HG03135 (cell line): ENCODE measurements at regions not wholly inside any gene's neighbourhood (a gene's known extent, or its start where the extent isn't known, plus 50 kb on each side); places are given as distances from the start of the nearest gene placed in this dataset.
"Not testable (repeated sequence)": the region's sequence is repeated elsewhere in the genome, so short reads cannot be mapped to it uniquely, and the experiment has no call there.

Experiments
- ATAC-seq: cut with Tn5 transposase; IDR thresholded peaks from one replicate; pipeline ENCODE4 v1.9.1; 2021; ENCODE audit warnings: mild to moderate bottlenecking, moderate library complexity; ENCODE audit not compliant: unreplicated experiment

DNA sequence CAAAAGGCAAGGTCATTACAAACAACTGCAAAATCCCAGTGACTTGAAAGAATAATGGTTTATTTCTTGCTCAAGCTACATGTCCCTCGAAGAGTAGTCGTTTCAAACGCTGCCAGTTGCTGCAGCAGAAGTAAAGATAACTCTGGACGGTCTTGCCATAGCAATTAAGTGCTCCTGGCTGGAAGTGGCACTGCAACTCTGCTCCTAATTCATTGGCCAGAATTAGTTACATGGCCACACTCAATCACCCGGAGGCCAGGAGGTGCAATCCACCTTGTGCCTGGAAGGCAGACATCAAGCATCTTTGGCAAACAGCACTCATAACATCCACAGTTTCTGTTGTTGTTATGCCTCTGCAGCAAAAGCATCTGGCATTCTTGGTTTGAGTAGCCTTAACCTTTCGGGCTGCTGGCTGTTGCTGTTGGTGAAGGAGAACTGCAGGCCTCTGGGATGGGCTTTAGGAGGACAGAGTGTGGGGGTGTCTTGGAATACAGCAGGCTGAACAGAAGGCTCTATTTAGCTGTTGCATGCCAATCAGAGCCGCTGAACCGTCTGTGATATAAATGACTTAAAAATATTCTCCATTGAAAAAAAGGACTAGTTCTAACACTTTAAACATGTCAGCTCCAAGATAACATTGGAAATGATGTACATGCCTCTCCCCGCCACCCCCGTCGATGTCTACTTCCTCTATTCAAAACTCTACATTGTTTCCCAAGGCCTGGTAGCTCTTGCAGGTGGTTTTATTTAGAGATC, 123.5 kb upstream of the DYRK2 start:
- no peak for ATAC-seq

DNA sequence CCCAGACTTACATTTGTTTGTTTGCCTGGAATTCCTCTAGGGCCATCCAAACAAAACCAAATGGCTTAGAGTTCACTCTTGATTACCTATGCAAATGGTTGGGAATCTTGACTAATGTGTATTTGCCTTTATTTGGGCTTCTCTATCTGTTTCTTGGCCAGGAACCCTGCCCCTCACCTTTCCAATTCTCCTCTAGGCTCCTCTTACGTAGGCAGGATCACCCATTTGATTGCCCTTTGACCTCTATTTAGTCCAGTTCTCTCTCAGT, 123.0 kb upstream of the DYRK2 start:
- ATAC-seq: no peak

DNA sequence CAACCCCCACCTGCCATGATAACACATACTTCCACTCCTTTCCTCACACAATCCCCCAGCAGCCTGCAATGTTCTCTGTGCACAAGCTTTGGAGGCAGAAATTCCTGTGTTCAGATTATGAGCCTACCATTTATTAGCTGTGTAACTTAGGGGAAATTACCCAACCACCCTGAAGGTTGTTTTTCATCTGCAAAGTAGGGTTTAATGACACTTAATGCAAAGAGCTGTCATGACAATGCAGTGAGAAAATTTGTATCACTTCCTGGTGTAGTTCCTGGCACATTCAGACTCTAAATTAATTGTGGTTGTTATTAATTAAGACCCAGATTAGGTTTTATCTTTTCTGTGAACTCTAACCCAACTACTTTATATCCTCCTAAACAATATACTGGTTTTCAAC, 122.4 kb upstream of the DYRK2 start:
- ATAC-seq: no peak

DNA sequence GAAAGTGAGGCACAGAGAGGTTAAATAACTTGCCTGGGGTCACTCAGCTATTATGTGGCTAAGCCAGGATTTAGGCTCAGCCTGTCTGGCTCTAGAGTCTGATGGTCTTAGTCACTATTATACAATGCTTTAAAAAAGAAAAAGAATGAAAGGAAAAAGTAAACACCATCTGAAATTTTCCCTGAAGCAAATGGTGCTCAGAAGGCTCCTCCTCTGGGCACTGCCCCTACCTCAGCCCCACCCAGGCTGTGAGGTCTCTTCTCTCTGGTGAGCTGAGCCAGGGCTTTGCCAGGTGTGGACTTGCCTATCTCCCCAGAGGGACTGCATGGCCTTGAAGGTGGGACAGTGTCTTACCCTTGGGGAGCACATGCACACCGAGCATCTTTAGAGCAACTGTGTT, 117.5 kb upstream of the DYRK2 start:
- ATAC-seq: no peak

DNA sequence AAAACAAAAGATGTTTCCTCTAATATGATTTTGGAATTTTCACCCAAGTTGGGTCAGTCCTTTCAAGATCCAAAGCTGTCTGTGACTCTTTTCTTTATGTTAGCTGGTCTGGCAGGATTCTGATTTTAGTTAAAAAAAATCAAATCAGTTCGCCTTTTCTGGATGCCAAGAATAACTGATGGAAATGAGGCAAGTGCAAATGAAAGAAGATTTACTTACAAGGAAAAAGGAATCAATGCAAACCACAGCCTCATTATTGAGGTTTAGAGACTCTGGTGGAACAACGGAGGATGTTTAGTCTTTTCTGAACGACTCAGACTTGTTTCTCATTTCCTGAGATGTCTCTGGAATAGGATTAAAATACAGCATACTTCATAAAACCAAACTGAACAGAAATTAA, 117.0 kb upstream of the DYRK2 start:
- no peak for ATAC-seq

DNA sequence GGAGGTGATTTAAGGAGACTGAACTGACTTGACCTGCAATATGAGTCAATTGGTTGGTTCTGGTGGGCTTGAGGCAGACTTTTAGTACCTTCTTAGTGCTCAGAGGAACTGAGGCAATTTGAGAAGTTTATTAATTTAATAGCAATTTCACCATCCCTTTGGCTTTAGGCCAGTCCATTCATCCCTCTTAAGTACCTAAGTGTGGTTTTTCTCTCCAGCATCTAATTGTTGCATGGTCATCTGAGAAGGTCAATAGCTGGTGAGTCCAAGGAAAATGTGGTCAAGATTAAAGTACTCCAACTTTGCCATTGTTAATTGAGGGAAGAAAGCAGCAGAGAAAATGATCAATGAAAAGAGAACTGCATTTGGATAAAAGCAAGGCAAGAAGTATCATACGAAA, 115.4 kb upstream of the DYRK2 start:
- no peak for ATAC-seq

DNA sequence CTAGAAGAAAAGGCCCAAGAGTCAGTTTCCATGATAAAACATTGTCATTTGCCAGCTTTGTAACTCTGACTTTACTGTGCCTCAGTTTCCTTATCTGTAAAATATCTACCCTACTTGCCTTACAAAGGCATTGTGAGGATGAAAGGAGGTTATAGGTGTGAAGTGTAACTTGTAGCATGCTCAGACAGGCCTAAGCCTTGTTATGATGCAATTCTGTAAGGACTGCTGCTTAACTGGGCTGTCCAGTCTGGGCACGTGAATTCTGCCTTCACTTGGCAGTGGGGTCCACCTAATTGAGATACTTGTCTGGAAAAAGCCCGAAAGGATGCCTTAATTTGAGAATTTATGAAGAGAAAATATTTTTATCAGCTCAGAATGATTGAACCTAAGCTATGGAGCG, 114.5 kb upstream of the DYRK2 start:
- no peak for ATAC-seq

DNA sequence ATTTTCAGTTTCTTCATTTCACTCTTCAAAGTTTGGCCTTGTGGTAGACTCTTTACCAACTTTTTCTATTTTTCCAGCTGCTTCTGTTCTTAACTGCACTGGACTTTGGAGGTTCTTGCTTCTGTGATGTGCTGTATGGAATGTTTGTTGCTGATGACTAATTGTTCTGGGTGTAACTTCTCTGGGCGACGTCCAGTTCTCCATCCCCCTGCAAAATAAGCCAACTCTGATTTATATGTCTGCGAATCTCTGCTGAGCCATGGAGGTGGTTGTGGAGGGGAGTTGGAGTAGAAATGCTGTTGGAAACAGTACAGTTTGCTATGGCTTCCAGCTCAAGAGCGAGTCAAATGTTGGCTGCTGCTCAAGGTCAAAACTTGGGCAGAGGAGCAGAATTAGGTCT, 113.9 kb upstream of the DYRK2 start:
- ATAC-seq: no peak

DNA sequence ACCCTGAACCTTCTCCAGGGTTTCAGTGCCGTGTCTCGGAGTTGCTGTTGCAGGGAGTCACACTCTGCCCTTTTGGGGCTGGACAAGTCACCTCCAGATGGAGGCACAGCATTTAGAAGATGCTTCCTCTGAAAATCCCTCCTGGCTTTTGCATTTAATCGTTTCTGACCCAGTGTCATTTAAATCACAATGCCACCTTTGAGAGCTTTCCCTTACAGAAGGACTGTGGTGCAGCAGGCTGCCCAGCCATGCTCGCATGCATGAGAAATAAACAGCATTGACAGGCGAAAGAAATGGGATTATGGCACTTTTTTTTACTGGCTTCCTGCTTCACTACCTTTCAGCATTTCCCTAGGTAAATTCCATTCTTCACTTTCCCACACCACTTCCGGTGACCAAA, 113.4 kb upstream of the DYRK2 start:
- no peak for ATAC-seq

DNA sequence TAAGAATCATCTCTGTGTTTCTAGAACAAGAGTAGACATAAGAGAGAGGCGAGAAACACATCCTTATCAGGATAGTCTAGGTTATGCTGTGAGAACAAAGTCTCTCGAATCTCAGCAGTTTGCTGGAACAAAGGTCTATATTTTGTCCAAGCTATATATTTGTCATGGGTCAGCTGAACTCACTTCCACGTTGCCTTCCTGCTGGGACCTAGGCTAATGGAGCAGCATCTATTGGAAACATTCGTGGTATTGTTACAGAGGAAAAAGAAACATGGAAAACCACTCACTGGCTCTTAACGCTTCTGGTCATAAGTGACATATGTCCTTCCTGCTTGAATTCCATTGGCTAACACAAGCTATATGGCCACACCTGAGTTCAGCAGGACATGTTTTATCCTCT, 112.6 kb upstream of the DYRK2 start:
- no peak for ATAC-seq

DNA sequence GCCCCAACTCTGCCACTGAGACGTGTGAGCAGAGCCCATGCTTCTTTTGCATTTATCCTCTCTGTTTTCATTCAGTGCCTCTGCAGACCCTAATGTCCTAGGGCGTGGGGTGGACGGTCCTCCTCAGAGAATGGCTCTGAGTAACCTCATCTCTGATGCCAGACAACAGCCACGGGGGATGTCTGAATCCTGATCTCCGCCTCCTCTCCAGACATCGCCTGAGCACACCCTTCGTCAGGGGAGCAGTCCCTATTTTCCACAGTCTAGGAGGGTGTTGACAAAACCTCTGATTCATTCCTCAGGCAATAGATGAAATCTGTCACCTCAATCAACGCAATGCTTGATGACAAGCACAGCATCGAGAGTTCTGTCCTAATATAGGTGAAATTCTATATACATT, 109.2 kb upstream of the DYRK2 start:
- no peak for ATAC-seq

DNA sequence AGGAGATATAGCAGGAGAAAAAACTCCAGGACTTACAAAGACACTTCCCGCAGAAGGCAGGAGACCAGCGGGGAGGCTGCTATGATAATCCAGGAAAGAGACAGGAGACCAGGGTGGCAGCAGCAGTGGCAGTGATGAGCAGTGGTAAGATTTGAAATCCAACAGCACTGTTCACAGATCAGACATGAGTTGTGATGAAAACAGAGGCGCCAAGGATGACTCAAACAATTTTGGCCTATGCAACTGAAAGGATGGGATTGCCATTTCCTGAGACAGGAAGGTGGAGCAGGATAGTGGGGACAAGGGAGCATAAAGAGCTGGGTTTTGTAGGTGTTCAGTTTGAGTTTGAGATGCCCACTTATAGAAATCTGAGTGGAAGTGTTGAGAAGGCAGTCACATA, 108.6 kb upstream of the DYRK2 start:
- ATAC-seq: no peak

DNA sequence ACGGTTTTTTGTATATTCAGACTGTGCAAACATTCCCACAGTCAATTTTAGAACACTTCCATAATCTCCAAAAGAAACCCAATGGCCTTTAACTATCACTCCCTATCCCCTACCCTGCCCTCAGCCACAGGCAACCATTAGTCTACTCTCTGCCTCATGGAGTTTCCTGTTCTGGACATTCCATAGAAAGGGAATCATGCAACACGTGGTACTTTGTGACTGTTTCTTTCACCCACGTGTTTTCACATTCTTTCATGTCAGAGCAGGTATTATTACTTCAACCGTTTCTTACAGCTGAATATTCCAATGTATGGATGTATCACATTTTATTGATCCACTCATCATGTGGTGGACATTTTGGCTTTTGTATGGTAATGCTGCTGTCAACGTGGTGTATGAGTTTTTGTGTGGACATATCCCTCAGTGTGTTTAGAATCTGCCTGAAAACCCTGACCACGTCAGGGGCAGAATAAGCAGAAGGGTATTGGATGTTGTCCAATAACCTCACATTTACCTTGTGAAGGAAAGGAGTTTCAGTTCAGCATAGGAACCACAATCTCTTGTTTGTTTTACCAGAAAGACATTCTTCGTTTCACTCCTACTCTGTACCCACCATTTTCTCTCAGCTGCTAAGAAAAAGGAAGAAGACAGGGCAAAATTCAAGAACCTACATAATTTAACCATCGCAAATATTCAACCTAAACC, 107.5 kb upstream of the DYRK2 start:
- ATAC-seq: no peak

DNA sequence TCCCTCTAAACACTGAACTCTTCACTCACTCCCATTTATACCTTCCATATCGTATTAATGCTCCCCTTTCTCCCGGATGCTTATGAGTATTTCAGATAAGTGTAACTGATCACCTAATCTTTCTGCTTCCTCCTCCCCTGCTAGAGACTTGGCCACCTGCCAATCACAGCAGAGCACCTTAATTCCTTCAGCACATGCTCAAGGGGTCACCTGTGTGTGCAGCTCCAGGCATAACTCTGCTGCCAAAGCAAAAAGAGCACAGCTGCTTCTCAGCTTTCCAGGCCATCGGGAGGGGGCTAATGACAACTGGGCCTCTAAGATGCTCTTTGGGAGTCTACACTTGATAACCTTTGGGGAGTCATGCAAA, 106.9 kb upstream of the DYRK2 start:
- ATAC-seq: no peak

DNA sequence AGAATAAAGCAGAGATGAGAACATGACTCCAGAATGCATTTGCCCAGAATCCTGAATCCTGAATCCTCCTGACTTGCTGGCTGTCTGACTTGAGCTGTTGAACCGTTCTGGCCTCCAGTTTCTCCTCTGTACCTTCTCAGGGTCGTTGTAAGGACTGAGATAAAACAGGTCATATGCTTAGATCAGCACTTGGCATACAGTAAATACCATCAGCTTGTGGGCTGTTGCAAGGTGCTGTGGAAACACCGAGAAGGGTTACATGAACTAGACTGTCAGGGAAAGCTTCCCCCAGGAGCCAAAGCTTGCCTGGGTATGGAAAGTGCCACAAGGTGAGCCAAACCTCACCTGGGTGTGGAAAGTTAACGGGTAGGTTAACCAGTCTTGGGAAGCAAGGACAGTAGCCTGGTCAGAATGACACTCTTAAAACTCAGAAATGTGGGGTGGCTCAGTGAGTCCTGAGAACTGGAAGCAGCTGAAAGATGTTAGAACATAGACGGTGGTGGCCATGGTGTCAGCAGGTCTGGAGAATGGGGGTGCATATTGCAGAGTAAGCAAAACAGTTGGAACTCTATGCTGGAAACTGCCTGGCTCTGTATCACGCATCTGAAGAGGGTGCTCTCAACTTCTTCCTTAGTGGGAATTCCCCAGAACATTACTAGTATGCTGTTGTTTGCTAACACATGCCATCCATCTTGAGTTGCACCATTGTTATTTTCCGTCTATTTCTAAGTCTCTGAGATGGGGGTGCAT, 105.3 kb upstream of the DYRK2 start:
- ATAC-seq: no peak

DNA sequence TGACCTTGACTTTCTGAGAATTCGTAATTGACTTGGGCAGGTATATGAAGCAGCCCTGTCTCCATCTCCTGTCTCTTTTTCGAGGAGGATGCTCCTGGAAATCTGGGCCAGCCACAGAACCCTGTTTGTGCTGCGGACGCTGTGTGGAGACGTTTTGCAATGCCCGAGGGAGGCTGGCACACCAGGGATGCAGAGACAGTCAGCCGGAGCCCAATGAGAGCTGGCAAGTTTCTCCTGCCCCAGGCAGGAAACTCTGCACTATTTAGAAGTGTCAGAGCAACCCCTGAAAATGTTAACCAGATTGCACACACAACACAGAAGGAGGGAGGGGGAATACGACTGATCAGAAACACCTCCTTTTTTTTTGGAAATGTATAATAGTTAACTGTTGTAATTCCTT, 103.2 kb upstream of the DYRK2 start:
- no peak for ATAC-seq

DNA sequence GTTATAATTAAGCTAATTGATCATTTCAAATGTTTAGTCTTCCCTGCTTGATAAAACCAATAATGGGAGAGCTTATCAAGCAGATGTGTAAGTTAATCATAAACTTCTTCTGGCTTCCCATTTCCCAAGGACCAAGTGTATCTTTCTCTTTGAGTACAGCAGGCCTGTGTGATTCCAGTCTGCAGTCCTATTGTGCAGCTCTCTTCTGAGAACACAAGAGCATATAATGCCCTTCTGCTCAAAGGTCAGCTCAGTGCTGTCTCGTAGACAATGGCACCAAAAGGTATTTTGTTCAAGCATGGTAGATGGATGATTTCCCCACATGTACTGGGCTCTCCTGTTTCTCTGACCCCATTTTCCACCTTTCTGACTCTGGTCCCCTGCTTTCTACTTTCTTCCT, 101.8 kb upstream of the DYRK2 start:
- ATAC-seq: no peak

DNA sequence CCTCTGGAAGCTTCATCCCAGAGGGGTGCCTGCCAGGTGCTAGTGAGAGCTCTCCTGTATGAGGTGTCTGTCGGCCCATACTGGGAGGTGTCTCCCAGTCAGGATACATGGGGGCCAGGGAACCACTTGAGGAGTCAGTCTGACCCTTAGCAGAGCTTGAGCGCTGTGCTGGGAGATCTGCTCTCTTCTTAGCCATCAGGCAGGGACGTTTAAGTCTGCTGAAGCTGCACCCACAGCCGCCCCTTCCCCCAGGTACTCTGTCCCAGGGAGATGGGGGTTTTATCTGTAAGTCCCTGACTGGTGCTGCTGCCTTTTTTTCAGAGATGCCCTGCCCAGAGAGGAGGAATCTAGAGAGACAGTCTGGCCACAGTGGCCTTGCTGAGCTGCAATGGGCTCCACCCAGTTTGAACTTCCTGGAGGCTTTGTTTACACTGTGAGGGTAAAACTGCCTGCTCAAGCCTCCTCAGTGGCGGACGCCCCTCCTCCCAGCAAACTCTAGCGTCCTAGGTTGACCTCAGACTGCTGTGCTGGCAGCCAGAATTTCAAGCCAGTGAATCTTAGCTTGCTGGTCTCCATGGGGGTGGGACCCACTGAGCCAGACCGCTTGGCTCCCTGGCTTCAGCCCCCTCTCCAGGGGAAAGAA, 93.3 kb upstream of the DYRK2 start:
- not testable (repeated sequence) for ATAC-seq

DNA sequence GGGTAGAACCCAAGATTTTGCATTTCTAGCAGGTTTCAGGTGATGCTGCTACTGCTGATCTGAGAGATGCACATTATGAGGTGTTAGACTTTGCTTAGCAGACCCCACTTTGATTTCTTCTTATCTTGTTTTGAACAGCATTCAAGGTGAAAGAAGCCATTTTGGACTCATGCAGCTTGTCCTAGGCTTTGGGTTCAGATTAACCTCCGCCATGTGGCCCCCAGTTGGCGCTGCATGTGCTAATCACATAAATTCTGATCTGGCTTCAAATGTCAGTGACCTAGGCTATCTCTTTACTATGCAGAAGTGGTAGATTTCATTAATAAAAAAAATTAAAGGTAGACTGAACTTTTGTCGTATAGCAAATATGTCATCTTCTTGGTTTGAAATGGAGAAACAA, 89.8 kb upstream of the DYRK2 start:
- no peak for ATAC-seq

DNA sequence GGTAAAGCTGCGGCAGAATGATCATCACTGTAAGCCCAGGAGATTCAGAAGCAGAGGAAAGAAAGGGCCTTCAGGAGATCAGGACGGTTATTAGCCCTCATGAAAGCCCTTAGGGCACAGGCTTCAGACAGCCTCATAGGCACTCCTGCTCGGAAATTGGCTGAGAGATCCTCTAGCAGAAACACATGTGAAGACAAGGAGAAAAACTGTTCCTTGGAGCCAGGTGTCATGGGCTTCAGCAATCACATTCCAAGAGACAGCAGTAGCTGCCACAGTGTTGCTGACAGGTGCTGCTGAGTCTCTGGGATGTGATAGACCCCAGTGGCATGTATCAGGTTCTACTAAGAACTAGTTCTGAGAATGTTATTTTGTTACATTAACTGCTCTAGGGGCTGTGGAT, 88.8 kb upstream of the DYRK2 start:
- no peak for ATAC-seq

DNA sequence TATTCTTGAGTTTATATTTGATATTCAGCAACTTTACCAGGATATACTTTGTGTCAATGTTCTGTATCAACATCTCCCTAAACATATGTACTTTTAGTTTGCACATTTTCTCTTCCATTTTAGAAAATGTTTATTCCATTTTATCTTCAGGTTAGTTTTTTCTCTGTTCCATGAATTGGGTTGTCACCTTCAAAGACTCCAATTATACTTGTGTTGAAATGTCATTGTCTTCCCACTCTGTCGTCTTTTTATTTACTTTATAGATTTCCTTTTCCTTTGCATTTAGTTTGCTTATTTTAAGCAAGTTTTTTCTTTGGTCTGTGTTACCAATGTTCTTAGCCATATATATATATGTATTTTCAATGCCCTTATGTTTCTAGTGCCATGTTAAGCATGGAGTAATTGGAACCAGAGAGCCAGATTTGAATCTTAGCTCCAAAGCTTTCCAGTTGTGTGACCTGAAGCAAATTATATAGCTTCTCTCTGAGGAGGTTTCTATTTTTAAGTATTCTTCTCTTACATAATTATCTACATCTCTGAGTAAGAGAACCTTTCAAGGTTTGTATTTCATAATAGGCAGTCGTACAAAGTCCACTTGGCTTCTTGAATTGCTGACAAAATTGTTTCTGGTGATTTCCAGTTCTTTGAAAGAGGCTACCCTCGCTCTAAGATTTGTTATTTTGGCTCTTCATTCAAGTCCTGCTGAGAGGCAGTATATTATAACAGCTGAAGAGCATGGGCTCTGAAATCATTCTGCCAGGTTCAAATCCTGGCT, 85.8 kb upstream of the DYRK2 start:
- no peak for ATAC-seq
